Spinal cord (tissue), 9 donors: ENCODE measurements at regions not wholly inside any gene's neighbourhood (a gene's known extent, or its start where the extent isn't known, plus 50 kb on each side); places are given as distances from the start of the nearest gene placed in this dataset.

Experiments
- DNase-seq, 6 donors: peaks; one replicate each; pipeline versions ENCODE4 v3.0.0 to v3.0.0-alpha.2; 2013 to 2015; ENCODE audit warnings: low spot score in 6 of 6, low read depth in 4 of 6
- H3K27ac ChIP-seq: one replicate; pipeline ENCODE4 v1.5.1; 2013; ENCODE audit warnings: low read depth, low read length, control low read depth
- H3K27me3 ChIP-seq: one replicate; pipeline ENCODE4 v1.6.1; 2013; ENCODE audit warnings: low read length; ENCODE audit not compliant: control insufficient read depth, insufficient read depth
- H3K36me3 ChIP-seq: one replicate; pipeline ENCODE4 v1.6.1; 2013; ENCODE audit warnings: low read length; ENCODE audit not compliant: control insufficient read depth, insufficient read depth
- H3K4me1 ChIP-seq: one replicate; pipeline ENCODE4 v1.6.1; 2013; ENCODE audit warnings: low read length; ENCODE audit not compliant: control insufficient read depth, insufficient read depth
- H3K4me3 ChIP-seq: one replicate; pipeline ENCODE4 v1.5.1; 2013; ENCODE audit warnings: low read depth, low read length, control low read depth
- H3K9me3 ChIP-seq: one replicate; pipeline ENCODE4 v1.6.1; 2013; ENCODE audit warnings: low read length; ENCODE audit not compliant: control insufficient read depth, insufficient read depth
- WGBS: methylation state at CpG from one replicate; pipeline ENCODE4 v1.1.5; 2013; ENCODE audit warnings: missing lambda C conversion rate; ENCODE audit not compliant: insufficient coverage; 5-methylcytosine and 5-hydroxymethylcytosine counted together
- donor health status: healthy.

DNA sequence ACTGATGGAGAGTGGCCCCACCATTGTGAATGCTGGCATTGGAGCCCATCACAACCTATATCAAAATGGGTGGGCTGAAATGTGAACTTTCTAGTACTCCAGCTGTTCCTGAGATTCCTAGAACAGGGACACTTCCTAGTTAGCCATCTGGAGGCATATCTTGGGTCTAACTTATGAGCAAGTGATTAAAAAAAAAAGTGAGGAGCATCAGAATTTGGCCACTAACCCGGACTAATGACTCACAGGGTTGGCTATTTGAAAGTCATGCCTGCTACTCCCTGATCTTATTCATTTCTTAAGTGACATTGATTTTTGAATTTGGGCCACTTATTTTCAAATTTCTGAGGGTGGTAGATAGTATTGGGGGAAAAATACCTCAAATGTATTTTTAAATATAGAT, 216.6 kb downstream of the HRH4 start:
- H3K4me1 ChIP-seq: no peaks in the 10 kb centered on the region
- no peak for DNase-seq
- no peaks in the 10 kb centered on the region for H3K36me3 ChIP-seq
- no peaks in the 10 kb centered on the region for H3K27me3 ChIP-seq
- no peak overlapping the region for H3K4me3 ChIP-seq
- H3K9me3 ChIP-seq: peaks cover 1% of the 10 kb centered on the region
- H3K27ac ChIP-seq: no peak overlapping the region
- WGBS: 100% methylated on average over 1 of the region's 1 CpG

DNA sequence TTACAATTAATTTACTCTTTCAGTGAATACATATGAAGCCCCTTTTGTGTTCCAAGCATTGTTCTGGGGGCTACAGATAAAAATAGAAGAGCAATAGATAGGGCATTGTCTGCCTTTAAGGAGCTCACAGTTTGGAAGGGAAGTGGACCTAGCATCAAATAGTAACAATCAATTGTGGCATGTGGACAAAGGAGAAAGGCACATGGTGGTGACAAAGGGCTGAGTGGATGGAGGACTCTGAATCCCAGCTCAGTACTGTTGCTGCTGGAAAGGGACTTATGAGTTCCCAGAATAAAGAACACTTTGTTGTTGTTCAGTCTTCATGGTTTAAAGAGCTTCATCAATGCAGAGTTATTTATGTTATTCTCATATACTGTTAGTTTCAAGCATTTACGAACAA, 217.7 kb downstream of the HRH4 start:
- H3K9me3 ChIP-seq: peaks cover 1% of the 10 kb centered on the region
- no peak overlapping the region for H3K27ac ChIP-seq
- H3K36me3 ChIP-seq: no peaks in the 10 kb centered on the region
- no peak overlapping the region for H3K4me3 ChIP-seq
- no peaks in the 10 kb centered on the region for H3K27me3 ChIP-seq
- no CpG with 5 or more reads among the region's 1 CpG for WGBS
- no peaks in the 10 kb centered on the region for H3K4me1 ChIP-seq
- peak in 1 of 6 donors; percentile 21 for DNase-seq

DNA sequence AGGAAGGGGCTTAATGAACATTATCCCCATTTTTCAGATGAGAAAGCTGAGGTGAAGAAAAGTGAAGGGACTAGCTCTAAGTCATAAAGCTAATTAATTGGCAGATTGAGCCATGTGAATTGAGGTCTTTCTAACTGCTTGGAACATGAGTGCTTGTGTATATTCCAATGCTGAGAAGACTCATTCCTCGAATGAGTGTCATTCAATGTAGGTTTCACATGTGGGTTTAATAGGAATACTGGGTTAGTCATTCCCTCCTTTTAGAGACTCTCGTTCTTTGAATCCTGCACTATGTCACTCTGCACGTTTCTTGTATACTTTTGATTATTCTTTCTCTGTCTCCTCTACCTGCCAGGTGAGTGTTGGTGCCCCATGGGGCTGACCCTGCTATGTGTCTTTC, 218.2 kb downstream of the HRH4 start:
- Histone ChIP-seq H3K4me1 (no peaks in the 10 kb centered on the region), H3K36me3 (no peaks in the 10 kb centered on the region), H3K27me3 (no peaks in the 10 kb centered on the region), H3K4me3 (no peak overlapping the region), H3K9me3 (peaks cover 1% of the 10 kb centered on the region), H3K27ac (no peak overlapping the region)
- 91% methylated on average over 2 of the region's 3 CpGs for WGBS
- no peak for DNase-seq

DNA sequence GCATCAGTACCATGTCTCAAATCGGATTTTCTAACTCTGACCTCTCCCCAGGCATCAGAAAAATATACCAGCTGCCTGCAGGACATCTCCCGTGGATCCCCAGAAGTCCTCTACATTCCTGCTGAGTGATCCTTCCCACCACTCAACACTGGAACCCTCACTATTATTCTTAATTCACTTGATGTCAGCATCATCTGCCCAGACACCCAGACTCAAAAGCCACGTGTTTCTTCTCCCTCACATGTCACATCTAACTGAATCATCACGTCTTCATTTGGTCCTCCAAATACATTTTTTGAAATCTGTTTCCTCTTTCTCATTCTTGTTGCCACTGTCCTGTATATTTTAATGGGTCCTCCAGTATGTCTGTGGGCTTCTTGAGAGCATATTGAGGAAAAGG, 218.6 kb downstream of the HRH4 start:
- H3K9me3 ChIP-seq: peaks cover 1% of the 10 kb centered on the region
- H3K36me3 ChIP-seq: no peaks in the 10 kb centered on the region
- 85% methylated on average over 2 of the region's 4 CpGs for WGBS
- no peaks in the 10 kb centered on the region for H3K27me3 ChIP-seq
- DNase-seq: no peak
- H3K27ac ChIP-seq: no peak overlapping the region
- H3K4me1 ChIP-seq: no peaks in the 10 kb centered on the region
- no peak overlapping the region for H3K4me3 ChIP-seq

DNA sequence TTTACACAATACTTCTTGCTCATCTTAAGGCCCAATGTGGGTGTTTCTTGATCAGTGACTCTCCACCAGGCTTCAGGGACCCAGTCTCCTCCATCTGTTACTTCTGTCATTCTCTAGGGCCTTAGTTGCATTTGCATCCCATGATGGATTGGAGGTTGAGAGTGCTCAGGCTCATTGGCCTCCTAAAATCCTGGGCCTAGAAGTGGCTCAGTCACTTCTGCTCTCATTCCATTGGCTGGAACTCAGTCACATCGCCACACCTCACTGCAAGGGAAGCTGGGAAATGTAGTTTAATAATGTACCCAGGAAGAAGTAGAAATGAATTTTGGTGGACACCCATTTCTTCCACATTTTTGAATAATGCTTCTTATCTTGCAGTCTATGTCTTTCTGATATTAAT, 223.5 kb downstream of the HRH4 start:
- no peaks in the 10 kb centered on the region for H3K4me1 ChIP-seq
- H3K27me3 ChIP-seq: no peaks in the 10 kb centered on the region
- H3K27ac ChIP-seq: no peak overlapping the region
- no peak for DNase-seq
- no CpG with 5 or more reads among the region's 1 CpG for WGBS
- peaks cover 1% of the 10 kb centered on the region for H3K9me3 ChIP-seq
- no peaks in the 10 kb centered on the region for H3K36me3 ChIP-seq
- H3K4me3 ChIP-seq: no peak overlapping the region

DNA sequence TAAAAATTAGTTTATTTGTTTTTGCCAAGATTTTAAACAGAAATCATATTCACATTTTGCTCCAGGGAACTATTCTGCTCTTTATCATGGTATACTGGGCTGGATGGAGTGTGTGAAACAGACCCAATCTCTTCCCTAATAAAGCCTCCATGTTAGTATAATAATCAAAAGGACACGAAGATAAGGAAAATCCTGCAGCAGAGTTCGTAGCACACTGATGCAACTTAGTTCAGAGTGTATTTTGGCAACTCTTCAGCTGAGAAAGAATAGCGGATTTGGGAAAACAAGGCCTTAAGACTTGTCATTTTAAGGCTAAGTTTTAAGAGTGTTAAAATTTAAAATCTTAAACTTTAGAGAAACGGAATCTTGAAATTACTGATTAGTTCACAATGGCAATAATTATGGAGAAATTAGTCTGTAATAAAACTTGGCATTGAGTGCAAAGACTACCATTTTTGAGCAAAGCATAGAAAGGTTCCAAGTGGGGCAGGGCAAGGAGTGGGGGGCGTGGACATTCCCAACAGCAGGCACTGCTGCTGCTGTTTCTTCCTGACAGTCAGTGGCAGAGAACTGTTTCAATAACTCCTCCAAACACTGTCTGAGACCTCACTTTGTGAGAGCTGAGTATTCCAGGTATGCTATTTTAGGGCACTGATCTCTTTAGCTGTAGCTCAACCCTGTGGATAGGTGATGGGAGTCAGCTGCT, 225.0 kb downstream of the HRH4 start:
- H3K9me3 ChIP-seq: peaks cover 1% of the 10 kb centered on the region
- no peaks in the 10 kb centered on the region for H3K4me1 ChIP-seq
- H3K36me3 ChIP-seq: no peaks in the 10 kb centered on the region
- WGBS: 100% methylated on average over 1 of the region's 5 CpGs
- H3K4me3 ChIP-seq: no peak overlapping the region
- H3K27ac ChIP-seq: no peak overlapping the region
- no peak for DNase-seq
- H3K27me3 ChIP-seq: no peaks in the 10 kb centered on the region

DNA sequence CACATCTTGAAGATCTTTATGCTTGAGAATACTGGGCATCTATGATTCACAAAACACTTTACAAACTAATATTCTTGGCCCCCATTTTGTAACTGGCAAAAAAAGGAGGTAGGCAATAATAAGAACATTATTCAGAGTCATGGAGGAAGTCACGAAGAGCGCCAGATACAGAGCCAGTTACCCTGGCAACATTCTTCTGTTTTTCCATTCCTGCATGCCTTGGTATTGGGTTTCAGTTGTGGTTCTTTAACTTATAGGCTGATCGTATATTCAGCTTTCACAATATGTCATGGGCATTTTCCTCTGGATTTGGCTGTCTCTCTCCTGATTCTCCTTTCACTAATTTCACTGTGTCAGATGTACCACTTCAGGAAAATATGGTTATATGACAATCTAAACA, 234.7 kb downstream of the HRH4 start:
- Histone ChIP-seq H3K27ac (no peak overlapping the region), H3K9me3 (no peaks in the 10 kb centered on the region), H3K4me3 (no peak overlapping the region), H3K27me3 (no peaks in the 10 kb centered on the region), H3K36me3 (no peaks in the 10 kb centered on the region), H3K4me1 (no peaks in the 10 kb centered on the region)
- no CpG with 5 or more reads among the region's 3 CpGs for WGBS
- no peak for DNase-seq

DNA sequence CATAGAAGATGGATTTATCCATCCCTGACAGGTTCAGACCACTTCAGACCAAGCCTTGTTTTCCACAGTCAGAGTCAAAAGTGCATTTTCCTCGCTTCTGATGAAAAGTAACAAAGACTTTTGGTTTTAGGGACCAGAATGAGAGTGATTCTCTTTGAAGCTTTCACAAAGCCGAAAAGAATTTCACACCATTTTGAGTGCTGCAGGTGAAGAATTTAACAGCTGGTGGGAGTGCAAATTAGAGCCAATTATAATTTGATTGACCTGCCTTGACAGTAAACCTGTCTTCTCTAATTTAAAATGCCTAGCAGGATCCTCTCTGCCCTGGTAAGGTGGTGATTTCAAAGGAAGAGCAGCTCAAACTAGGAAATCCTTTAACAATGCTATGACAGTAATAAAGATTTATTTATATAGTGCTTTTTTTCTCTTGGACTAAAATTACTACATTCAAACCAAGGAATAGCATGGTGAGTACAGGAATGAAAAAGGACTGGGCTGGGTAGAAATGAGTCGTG, 241.6 kb downstream of the HRH4 start:
- Histone ChIP-seq H3K27me3 (no peaks in the 10 kb centered on the region), H3K9me3 (no peaks in the 10 kb centered on the region), H3K36me3 (no peaks in the 10 kb centered on the region), H3K27ac (no peak overlapping the region), H3K4me3 (no peak overlapping the region), H3K4me1 (no peaks in the 10 kb centered on the region)
- WGBS: 0% methylated on average over 1 of the region's 3 CpGs
- peak in 2 of 6 donors; percentile 2 to 18 for DNase-seq

DNA sequence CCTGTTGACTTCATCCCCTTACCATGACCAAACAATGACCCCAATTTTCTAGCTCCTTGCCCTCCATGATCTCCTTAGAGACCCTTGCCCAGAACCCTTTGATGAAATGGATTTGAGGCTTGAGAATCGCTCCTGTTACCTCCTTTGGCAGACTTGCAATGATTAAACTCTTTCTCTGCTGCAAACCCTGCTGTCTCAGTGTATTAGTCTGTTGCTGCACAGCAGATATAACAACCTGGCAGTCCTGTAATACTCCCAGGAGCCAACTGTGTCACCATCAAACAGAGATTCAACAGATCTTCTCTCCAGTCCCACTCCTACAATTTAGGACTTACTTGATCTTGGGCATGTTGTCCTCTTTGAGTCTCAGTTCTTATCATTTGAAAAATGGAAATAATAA, 242.9 kb downstream of the HRH4 start:
- DNase-seq: no peak
- 71% methylated on average over 1 of the region's 1 CpG for WGBS

DNA sequence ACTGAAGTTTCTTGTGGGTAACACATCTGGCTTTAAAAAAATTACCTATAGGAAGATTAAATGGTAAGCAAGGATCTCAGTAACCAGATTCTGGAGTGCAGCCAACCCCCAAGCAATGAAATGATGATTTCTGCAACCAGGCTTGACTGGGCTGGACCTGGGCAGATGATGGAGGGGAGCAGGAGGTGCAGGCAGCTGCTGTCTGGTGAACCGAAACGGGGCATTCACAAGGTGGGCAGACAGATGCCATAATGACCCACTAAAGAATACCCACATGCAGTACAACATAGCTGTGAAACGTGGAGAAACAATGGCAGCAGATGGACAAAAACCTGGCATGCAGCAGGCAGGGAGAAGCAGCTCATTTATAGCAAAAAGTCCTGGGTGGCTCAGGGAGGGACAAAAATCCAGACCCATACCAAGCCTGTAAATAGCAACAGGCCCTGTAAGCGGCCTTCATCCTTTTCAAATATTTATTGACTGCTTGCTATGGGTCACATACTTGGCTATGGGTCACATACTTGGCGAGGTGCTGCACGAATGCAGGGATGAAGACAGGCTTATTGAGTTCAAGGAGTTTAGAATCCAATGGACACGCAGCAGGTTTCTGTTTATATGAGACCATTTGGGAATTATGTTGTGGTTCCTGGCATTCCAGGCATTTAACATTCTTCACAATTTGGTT, 244.7 kb downstream of the HRH4 start:
- 55% methylated on average over 3 of the region's 7 CpGs for WGBS
- no peaks in the 10 kb centered on the region for H3K9me3 ChIP-seq
- no peak overlapping the region for H3K27ac ChIP-seq
- no peaks in the 10 kb centered on the region for H3K36me3 ChIP-seq
- H3K4me1 ChIP-seq: no peaks in the 10 kb centered on the region
- peak in 1 of 6 donors; percentile 52 for DNase-seq
- H3K4me3 ChIP-seq: no peak overlapping the region
- no peaks in the 10 kb centered on the region for H3K27me3 ChIP-seq

More for the DNA sequence above, 242.9 kb downstream of the HRH4 start:
- Histone ChIP-seq H3K36me3 (no peaks in the 10 kb centered on the region), H3K4me3 (no peak overlapping the region), H3K4me1 (no peaks in the 10 kb centered on the region), H3K27ac (no peak overlapping the region), H3K27me3 (no peaks in the 10 kb centered on the region), H3K9me3 (no peaks in the 10 kb centered on the region)
